ENCODE measurements at regions not wholly inside any gene's neighbourhood (a gene's known extent, or its start where the extent isn't known, plus 50 kb on each side); places are given as distances from the start of the nearest gene placed in this dataset.

DNA sequence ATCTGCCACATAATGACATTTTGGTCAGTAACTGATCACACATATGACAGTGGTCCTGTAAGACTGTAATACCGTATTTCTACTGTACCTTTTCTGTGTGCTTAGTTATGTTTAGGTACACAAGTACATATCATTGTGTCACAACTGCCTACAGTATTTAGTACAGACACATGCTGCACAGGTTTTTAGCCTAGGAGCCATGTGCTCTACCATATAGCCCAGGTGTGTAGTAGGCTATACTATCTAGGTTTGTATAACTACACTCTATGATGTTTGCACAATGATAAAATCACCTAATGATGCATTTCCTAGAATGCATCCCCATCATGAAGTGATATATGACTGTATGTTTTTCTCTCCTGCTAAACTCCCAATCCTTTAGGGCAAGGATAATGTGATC lies 61.2 kb upstream of the MIR17HG start:
- Mint-ChIP-seq H3K9me3 (peaks cover 6% of the 10 kb centered on the region), H3K27me3 (ENCODE audit: low read depth) (no peaks in the 10 kb centered on the region), H3K4me1 (no peaks in the 10 kb centered on the region), H3K27ac (no peak overlapping the region), H3K36me3 (no peaks in the 10 kb centered on the region; the same call in 1 of the 2 replicates), H3K4me3 (no peak overlapping the region)
- CTCF ChIA-PET: no interaction called here
- POLR2A ChIA-PET: no interaction called here
- no peak for ATAC-seq
- TF ChIP-seq CTCF (IDR thresholded peaks at IDR 0.05): no peak
- no peak for TF ChIP-seq TEAD4 (CRISPR knock-in tag; IDR thresholded peaks at IDR 0.05)
- TF ChIP-seq TP53 (CRISPR knock-in tag; IDR thresholded peaks at IDR 0.05): no peak
- no peak for TF ChIP-seq PRRX2 (CRISPR knock-in tag; IDR thresholded peaks at IDR 0.05)
- TF ChIP-seq SOX15 (CRISPR knock-in tag; IDR thresholded peaks at IDR 0.05): no peak
- no peak for DNase-seq (ENCODE audit: low spot score)

- Mint-ChIP-seq H3K36me3 (no peaks in the 10 kb centered on the region; the same call in 1 of the 2 replicates), H3K27me3 (ENCODE audit: low read depth) (no peaks in the 10 kb centered on the region; the same call in 1 of the 2 replicates), H3K9me3 (peaks cover 6% of the 10 kb centered on the region), H3K27ac (no peak overlapping the region), H3K4me3 (no peak overlapping the region), H3K4me1 (no peaks in the 10 kb centered on the region)
- ChIA-PET CTCF (no interaction called here), POLR2A (no interaction called here)
- TF ChIP-seq ZNF121 (CRISPR knock-in tag; IDR thresholded peaks at IDR 0.05) (no peak), E2F5 (CRISPR knock-in tag; IDR thresholded peaks at IDR 0.05) (no peak), NFE2L1 (CRISPR knock-in tag; IDR thresholded peaks at IDR 0.05) (no peak), ELF4 (CRISPR knock-in tag; IDR thresholded peaks at IDR 0.05; ENCODE audit: low read depth) (no peak), NR3C1 (CRISPR knock-in tag; conservative IDR thresholded peaks at IDR 0.05; ENCODE audit: low read depth) (no peak), ATF3 (CRISPR knock-in tag; conservative IDR thresholded peaks at IDR 0.05) (no peak), TEAD4 (CRISPR knock-in tag; IDR thresholded peaks at IDR 0.05) (no peak), HMGA2 (CRISPR knock-in tag; IDR thresholded peaks at IDR 0.05) (no peak), ZNF396 (CRISPR knock-in tag; IDR thresholded peaks at IDR 0.05; ENCODE audit: borderline replicate concordance) (no peak), ATF6 (CRISPR knock-in tag; IDR thresholded peaks at IDR 0.05) (no peak)
- TF ChIP-seq, protein P1, sequence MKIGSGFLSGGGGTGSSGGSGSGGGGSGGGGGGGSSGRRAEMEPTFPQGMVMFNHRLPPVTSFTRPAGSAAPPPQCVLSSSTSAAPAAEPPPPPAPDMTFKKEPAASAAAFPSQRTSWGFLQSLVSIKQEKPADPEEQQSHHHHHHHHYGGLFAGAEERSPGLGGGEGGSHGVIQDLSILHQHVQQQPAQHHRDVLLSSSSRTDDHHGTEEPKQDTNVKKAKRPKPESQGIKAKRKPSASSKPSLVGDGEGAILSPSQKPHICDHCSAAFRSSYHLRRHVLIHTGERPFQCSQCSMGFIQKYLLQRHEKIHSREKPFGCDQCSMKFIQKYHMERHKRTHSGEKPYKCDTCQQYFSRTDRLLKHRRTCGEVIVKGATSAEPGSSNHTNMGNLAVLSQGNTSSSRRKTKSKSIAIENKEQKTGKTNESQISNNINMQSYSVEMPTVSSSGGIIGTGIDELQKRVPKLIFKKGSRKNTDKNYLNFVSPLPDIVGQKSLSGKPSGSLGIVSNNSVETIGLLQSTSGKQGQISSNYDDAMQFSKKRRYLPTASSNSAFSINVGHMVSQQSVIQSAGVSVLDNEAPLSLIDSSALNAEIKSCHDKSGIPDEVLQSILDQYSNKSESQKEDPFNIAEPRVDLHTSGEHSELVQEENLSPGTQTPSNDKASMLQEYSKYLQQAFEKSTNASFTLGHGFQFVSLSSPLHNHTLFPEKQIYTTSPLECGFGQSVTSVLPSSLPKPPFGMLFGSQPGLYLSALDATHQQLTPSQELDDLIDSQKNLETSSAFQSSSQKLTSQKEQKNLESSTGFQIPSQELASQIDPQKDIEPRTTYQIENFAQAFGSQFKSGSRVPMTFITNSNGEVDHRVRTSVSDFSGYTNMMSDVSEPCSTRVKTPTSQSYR (CRISPR knock-in tag; IDR thresholded peaks at IDR 0.05): no peak
- no peak for ATAC-seq
- DNase-seq (ENCODE audit: low spot score): no peak
Observed at GRCh38 chr13:91291078-91291477, 56.4 kb upstream of the MIR17HG start.

DNA sequence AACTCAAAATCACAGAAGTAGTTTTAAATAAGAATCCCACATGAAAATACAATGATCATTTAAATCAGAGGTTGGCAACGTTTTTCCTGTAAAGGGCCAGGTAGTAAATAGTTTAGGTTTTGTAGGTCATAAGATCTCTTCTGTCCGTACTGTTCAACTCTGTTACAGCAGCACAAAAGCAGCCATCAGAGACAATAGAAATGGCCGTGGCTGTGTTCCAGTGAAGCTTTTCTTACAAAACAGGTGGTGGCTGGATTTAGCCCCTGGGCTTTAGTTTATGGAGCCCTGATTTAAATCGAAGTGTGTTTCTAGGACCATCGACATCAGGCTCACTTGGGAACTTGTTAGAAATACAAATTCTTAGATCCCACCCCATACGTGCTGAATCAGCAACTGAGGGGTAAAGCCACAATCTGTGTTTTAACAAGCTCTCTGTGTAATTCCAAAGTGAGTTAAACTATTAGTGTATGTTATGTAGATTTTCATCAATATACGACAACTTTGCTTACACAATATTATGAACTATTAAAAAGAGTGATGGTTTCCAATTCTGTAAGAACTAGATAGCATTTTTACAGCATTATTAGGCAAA lies 54.8 kb upstream of the MIR17HG start:
- DNase-seq (ENCODE audit: low spot score): no peak
- TF ChIP-seq ZNF671 (CRISPR knock-in tag; IDR thresholded peaks at IDR 0.05) (no peak), MYBL2 (CRISPR knock-in tag; IDR thresholded peaks at IDR 0.05) (no peak), JAZF1 (CRISPR knock-in tag; IDR thresholded peaks at IDR 0.05) (no peak), MAX (CRISPR knock-in tag; IDR thresholded peaks at IDR 0.05) (no peak), JUN (CRISPR knock-in tag; IDR thresholded peaks at IDR 0.05) (no peak)
- TF ChIP-seq, protein P2, sequence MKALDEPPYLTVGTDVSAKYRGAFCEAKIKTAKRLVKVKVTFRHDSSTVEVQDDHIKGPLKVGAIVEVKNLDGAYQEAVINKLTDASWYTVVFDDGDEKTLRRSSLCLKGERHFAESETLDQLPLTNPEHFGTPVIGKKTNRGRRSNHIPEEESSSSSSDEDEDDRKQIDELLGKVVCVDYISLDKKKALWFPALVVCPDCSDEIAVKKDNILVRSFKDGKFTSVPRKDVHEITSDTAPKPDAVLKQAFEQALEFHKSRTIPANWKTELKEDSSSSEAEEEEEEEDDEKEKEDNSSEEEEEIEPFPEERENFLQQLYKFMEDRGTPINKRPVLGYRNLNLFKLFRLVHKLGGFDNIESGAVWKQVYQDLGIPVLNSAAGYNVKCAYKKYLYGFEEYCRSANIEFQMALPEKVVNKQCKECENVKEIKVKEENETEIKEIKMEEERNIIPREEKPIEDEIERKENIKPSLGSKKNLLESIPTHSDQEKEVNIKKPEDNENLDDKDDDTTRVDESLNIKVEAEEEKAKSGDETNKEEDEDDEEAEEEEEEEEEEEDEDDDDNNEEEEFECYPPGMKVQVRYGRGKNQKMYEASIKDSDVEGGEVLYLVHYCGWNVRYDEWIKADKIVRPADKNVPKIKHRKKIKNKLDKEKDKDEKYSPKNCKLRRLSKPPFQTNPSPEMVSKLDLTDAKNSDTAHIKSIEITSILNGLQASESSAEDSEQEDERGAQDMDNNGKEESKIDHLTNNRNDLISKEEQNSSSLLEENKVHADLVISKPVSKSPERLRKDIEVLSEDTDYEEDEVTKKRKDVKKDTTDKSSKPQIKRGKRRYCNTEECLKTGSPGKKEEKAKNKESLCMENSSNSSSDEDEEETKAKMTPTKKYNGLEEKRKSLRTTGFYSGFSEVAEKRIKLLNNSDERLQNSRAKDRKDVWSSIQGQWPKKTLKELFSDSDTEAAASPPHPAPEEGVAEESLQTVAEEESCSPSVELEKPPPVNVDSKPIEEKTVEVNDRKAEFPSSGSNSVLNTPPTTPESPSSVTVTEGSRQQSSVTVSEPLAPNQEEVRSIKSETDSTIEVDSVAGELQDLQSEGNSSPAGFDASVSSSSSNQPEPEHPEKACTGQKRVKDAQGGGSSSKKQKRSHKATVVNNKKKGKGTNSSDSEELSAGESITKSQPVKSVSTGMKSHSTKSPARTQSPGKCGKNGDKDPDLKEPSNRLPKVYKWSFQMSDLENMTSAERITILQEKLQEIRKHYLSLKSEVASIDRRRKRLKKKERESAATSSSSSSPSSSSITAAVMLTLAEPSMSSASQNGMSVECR (CRISPR knock-in tag; IDR thresholded peaks at IDR 0.05; ENCODE audit: borderline replicate concordance): no peak

More for the DNA sequence above, 54.8 kb upstream of the MIR17HG start:
- H3K4me1 Mint-ChIP-seq: peaks cover 4% of the 10 kb centered on the region; the same call in 1 of the 2 replicates
- no peaks in the 10 kb centered on the region; the same call in 1 of the 2 replicates for H3K27me3 Mint-ChIP-seq (ENCODE audit: low read depth)
- no peak overlapping the region for H3K4me3 Mint-ChIP-seq
- H3K9me3 Mint-ChIP-seq: peaks cover 6% of the 10 kb centered on the region
- ATAC-seq: no peak
- no peak overlapping the region for H3K27ac Mint-ChIP-seq
- CTCF ChIA-PET: no interaction called here
- H3K36me3 Mint-ChIP-seq: no peaks in the 10 kb centered on the region; the same call in 1 of the 2 replicates
- POLR2A ChIA-PET: no interaction called here
